Subcutaneous abdominal adipose tissue (tissue), 5 donors: ENCODE measurements at regions not wholly inside any gene's neighbourhood (a gene's known extent, or its start where the extent isn't known, plus 50 kb on each side); places are given as distances from the start of the nearest gene placed in this dataset.
"Not testable (repeated sequence)": the region's sequence is repeated elsewhere in the genome, so short reads cannot be mapped to it uniquely, and the experiment has no call there.

Experiments used
- H3K27ac ChIP-seq: one replicate; pipeline ENCODE4 v1.7.0; 2013; ENCODE audit warnings: low read depth, mild to moderate bottlenecking, inconsistent platforms, low read length, moderate library complexity
- H3K27me3 ChIP-seq, 5 donors: one replicate each; pipeline ENCODE4 v1.7.0; 2013; ENCODE audit warnings: low read length in 5 of 5, inconsistent platforms in 1 of 5; ENCODE audit not compliant: control insufficient read depth in 5 of 5, insufficient read depth in 4 of 5
- H3K36me3 ChIP-seq, 5 donors: one replicate each; pipeline ENCODE4 v1.7.0; 2013; ENCODE audit warnings: low read length in 5 of 5; ENCODE audit not compliant: control insufficient read depth in 5 of 5, insufficient read depth in 5 of 5
- H3K4me1 ChIP-seq, 5 donors: one replicate each; pipeline ENCODE4 v1.7.0; 2013; ENCODE audit warnings: low read length in 5 of 5, mild to moderate bottlenecking in 3 of 5, moderate library complexity in 1 of 5; ENCODE audit not compliant: control insufficient read depth in 5 of 5, insufficient read depth in 5 of 5
- H3K4me3 ChIP-seq, 5 donors: one replicate each; pipeline ENCODE4 v1.7.0; 2013; ENCODE audit warnings: low read length in 5 of 5, low read depth in 1 of 5
- H3K9ac ChIP-seq, 5 donors: one replicate each; pipeline ENCODE4 v1.7.0; 2013; ENCODE audit warnings: low read length in 5 of 5, mild to moderate bottlenecking in 4 of 5, moderate library complexity in 3 of 5
- H3K9me3 ChIP-seq, 5 donors: one replicate each; pipeline ENCODE4 v1.7.0; 2013; ENCODE audit warnings: low read length in 5 of 5; ENCODE audit not compliant: control insufficient read depth in 5 of 5
- donor health status: healthy.
- donor health status: healthy.
- donor health status: healthy.
- donor health status: healthy.
- donor health status: healthy.

DNA sequence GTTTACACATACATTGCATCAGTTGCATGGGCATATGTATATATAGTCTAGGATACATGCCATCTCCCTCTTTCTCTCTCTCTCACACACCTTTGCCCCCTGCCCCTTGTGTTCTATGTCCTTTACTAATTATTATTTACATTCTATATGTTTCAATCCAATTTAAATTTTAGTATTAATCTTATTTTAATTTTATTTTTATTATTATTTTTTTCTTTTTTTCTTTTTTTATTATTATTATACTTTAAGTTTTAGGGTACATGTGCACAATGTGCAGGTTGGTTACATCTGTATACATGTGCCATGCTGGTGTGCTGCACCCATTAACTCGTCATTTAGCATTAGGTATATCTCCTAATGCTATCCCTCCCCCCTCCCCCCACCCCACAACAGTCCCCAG, 421.1 kb downstream of the CCER1 start:
- H3K4me1 ChIP-seq, H3K27ac ChIP-seq, H3K9me3 ChIP-seq, H3K4me3 ChIP-seq, H3K36me3 ChIP-seq, H3K27me3 ChIP-seq, H3K9ac ChIP-seq: not testable (repeated sequence)

GRCh38 chr12:90520002-90520734, 434.8 kb downstream of the CCER1 start:
- H3K36me3 ChIP-seq, result no peaks in the 10 kb centered on the region
- H3K4me3 ChIP-seq, result no peak overlapping the region
- no peaks in the 10 kb centered on the region for H3K9me3 ChIP-seq
- H3K27me3 ChIP-seq, result no peaks in the 10 kb centered on the region
- no peak overlapping the region for H3K9ac ChIP-seq
- H3K27ac ChIP-seq, result no peak overlapping the region
- H3K4me1 ChIP-seq, result peaks cover 0 to 21% (median 0%) of the 10 kb centered on the region in 5 donors

DNA sequence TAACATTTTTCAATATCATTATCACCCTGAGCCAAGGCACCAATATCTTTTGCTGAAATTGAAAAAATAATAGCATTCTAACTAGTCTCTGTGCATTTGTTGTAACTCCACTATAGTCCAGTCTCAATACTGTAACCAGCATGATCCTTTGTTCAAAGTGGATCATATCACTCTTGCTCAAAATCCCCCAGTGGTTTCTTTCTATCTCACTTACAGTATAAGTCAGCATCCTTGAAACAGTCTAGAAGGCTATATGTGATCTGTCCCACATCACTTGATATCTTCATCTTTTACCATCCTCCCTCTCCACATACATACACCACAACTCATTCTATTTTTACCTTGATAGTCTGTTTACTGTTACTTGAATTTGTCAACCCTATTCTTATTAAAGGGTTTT, 435.7 kb downstream of the CCER1 start:
- Histone ChIP-seq H3K27ac (no peak overlapping the region), H3K9me3 (no peaks in the 10 kb centered on the region), H3K27me3 (no peaks in the 10 kb centered on the region), H3K9ac (no peak overlapping the region), H3K4me1 (peaks cover 0 to 26% (median 0%) of the 10 kb centered on the region in 5 donors), H3K36me3 (no peaks in the 10 kb centered on the region), H3K4me3 (no peak overlapping the region)

GRCh38 chr12:90515199-90516175, 439.5 kb downstream of the CCER1 start:
- H3K27ac ChIP-seq, result no peak overlapping the region
- H3K4me3 ChIP-seq, result no peak overlapping the region
- no peaks in the 10 kb centered on the region for H3K27me3 ChIP-seq

DNA sequence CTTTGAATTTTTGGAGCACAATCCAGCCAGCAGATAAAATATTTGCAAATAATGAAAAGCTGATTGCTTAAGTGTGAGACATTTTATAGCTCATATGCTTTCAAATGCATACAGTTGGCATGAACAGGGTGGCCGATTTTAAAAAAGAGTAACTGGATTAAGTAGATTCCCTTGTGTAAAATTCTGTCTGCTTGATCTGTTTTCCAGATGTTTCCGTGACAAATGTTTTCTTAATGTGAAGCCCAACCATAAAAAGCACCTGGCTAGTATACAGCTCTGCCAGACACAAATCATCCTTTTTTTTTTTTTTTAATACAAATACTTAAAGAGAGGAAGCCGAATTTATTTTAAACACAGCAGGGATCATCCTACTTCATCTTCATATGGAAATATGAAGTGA, 440.7 kb downstream of the CCER1 start:
- Histone ChIP-seq H3K4me3 (no peak overlapping the region), H3K9me3 (no peaks in the 10 kb centered on the region), H3K9ac (no peak overlapping the region), H3K36me3 (no peaks in the 10 kb centered on the region), H3K27me3 (no peaks in the 10 kb centered on the region), H3K4me1 (peaks cover 0 to 19% (median 0%) of the 10 kb centered on the region in 5 donors), H3K27ac (no peak overlapping the region)

More at GRCh38 chr12:90515199-90516175, 439.5 kb downstream of the CCER1 start:
- H3K4me1 ChIP-seq, result peaks cover 0 to 30% (median 0%) of the 10 kb centered on the region in 5 donors
- H3K36me3 ChIP-seq, result no peaks in the 10 kb centered on the region
- no peak overlapping the region for H3K9ac ChIP-seq
- H3K9me3 ChIP-seq, result no peaks in the 10 kb centered on the region

DNA sequence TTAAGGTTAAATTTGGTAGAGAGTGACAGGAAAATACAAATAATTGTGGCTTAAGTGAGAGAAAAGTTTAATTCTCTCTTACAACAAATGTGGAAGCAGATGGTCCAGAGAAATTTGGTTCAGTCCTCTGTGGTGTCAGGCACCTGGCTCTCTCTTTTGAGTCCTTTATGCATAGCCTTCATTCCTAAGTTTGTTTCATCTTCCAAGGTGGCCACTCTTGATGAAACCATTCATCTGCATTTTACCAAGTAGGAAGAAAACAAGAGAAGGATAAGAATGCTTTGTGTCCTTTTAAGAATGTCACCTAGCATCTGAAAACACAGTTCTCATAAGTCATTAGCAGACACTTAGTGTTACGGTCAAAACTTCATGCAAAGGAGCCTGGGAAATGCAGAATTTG, 442.5 kb downstream of the CCER1 start:
- Histone ChIP-seq H3K9ac (no peak overlapping the region), H3K36me3 (no peaks in the 10 kb centered on the region), H3K27me3 (no peaks in the 10 kb centered on the region), H3K4me3 (no peak overlapping the region), H3K4me1 (peaks cover 0 to 16% (median 0%) of the 10 kb centered on the region in 5 donors), H3K9me3 (no peaks in the 10 kb centered on the region), H3K27ac (no peak overlapping the region)

DNA sequence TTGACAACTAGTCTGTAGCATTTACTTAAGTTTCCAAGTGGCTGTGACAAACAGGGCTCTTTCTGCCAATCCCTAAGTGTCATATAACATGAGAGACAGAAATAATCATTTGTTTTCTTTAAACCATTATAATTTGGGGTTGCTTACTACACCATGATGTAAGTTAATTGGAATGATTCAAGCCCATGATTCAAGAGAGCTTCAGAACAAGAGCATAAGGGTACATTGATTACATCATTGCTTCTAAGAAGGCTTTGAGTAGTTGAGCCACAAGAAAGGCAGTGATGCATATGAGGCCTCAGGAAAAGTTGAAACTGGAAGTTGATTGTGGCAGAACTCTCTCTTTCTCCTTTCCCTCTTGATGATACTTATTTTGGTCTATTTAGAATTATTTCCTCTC, 444.0 kb downstream of the CCER1 start:
- H3K9me3 ChIP-seq, result no peaks in the 10 kb centered on the region

DNA sequence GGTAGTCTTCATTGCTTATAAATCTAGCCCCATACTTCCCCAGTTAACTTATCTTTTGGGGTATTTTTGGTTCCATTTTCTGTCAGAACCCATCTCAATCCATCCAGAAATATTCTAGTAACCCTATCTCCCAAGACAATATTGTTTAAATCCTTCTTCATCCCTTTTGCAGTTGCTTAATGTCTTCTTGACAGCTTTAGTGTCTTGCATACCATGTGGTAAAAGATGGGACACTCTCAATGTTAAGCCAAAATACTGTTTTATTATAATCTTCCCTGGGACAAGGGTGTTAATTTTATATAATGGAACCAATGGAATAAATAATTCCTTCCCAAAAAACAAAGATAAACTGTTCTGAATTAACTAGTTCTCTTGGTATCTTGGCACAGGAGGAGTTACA, 450.2 kb downstream of the CCER1 start:
- Histone ChIP-seq H3K27me3 (no peaks in the 10 kb centered on the region), H3K27ac (no peak overlapping the region), H3K9ac (no peak overlapping the region), H3K4me1 (no peaks in the 10 kb centered on the region), H3K9me3 (no peaks in the 10 kb centered on the region), H3K36me3 (no peaks in the 10 kb centered on the region), H3K4me3 (no peak overlapping the region)

More for the DNA sequence above, 444.0 kb downstream of the CCER1 start:
- no peak overlapping the region for H3K4me3 ChIP-seq
- no peak overlapping the region for H3K9ac ChIP-seq
- H3K36me3 ChIP-seq, result no peaks in the 10 kb centered on the region
- no peak overlapping the region for H3K27ac ChIP-seq
- H3K4me1 ChIP-seq, result peaks cover 0 to 16% (median 0%) of the 10 kb centered on the region in 5 donors
- no peaks in the 10 kb centered on the region for H3K27me3 ChIP-seq

DNA sequence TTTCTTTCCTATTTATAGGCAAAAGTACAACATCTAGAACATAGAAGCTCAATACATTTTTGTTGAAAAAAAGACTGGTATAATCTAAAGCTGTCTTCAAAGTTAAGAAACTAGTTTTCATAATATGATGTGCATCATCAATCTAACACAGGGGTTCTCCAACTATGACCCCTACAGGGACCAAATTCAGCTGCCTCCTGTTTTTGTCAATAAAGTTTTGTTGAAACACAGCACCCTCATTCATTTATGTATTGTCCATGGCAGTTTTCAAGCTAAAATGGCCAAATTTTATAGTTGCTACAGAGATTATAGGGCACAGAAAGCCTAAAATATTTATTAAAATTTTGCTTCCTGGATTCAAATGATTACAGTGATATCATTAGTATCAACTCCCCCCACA, 452.9 kb downstream of the CCER1 start:
- H3K27ac ChIP-seq, result no peak overlapping the region
- no peaks in the 10 kb centered on the region for H3K36me3 ChIP-seq
- H3K4me1 ChIP-seq, result no peaks in the 10 kb centered on the region
- no peak overlapping the region for H3K9ac ChIP-seq
- H3K4me3 ChIP-seq, result no peak overlapping the region
- H3K27me3 ChIP-seq, result no peaks in the 10 kb centered on the region
- no peaks in the 10 kb centered on the region for H3K9me3 ChIP-seq

GRCh38 chr12:90501412-90501811, 453.6 kb downstream of the CCER1 start:
- Histone ChIP-seq H3K9me3 (no peaks in the 10 kb centered on the region), H3K36me3 (no peaks in the 10 kb centered on the region), H3K27ac (no peak overlapping the region), H3K9ac (no peak overlapping the region), H3K4me3 (no peak overlapping the region), H3K27me3 (no peaks in the 10 kb centered on the region), H3K4me1 (no peaks in the 10 kb centered on the region)
